GM12874 (cell line): ENCODE measurements at regions not wholly inside any gene's neighbourhood (a gene's known extent, or its start where the extent isn't known, plus 50 kb on each side); places are given as distances from the start of the nearest gene placed in this dataset.

Source experiments
- TF ChIP-seq, protein P1 (sequence below): IDR thresholded peaks from 2 replicates; pipeline ENCODE4 v1.5.1; 2011; ENCODE audit warnings: low read depth, mild to moderate bottlenecking, control low read depth, low read length, moderate library complexity; ENCODE audit not compliant: insufficient read depth

DNA sequence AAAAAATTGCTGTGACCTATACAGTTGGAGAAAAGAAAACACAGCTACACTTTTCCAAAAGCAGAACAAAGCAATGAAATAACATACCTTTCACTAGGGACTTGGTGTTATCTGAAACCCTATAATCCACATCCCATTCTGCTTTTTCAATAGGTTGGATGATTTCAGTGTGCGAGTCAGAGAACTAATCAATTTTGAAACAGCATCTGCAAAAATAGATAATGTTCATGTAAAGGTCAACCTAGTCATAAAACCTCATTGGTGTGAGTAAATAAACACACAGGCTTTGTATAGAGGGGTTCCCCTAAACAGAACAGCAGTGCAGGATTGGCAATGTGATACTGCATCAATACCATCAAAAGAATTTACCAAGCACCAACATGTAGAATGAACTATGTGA, 173.0 kb upstream of the G2E3 start:
- TF ChIP-seq, protein P1, sequence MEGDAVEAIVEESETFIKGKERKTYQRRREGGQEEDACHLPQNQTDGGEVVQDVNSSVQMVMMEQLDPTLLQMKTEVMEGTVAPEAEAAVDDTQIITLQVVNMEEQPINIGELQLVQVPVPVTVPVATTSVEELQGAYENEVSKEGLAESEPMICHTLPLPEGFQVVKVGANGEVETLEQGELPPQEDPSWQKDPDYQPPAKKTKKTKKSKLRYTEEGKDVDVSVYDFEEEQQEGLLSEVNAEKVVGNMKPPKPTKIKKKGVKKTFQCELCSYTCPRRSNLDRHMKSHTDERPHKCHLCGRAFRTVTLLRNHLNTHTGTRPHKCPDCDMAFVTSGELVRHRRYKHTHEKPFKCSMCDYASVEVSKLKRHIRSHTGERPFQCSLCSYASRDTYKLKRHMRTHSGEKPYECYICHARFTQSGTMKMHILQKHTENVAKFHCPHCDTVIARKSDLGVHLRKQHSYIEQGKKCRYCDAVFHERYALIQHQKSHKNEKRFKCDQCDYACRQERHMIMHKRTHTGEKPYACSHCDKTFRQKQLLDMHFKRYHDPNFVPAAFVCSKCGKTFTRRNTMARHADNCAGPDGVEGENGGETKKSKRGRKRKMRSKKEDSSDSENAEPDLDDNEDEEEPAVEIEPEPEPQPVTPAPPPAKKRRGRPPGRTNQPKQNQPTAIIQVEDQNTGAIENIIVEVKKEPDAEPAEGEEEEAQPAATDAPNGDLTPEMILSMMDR, result no peak

DNA sequence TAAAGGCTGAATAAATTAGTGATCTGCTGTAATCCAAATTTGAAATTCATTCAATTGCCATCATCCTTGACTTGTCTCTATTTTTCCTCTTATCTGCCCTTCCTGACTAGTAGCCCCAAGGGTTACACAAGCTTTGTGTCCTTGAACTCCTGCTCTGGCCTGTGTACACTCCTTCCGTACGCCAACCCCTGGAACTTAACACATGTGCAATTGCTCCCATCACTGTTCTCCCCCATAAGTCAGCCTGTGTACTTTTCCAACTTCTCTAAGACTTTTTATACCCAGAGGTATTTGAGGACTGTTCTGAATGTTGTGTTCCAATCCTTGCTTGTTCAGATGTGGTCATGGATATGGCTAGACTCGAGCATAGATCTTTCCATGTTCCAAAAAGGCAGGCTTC, 171.1 kb upstream of the G2E3 start:
- TF ChIP-seq, protein P1, result no peak

DNA sequence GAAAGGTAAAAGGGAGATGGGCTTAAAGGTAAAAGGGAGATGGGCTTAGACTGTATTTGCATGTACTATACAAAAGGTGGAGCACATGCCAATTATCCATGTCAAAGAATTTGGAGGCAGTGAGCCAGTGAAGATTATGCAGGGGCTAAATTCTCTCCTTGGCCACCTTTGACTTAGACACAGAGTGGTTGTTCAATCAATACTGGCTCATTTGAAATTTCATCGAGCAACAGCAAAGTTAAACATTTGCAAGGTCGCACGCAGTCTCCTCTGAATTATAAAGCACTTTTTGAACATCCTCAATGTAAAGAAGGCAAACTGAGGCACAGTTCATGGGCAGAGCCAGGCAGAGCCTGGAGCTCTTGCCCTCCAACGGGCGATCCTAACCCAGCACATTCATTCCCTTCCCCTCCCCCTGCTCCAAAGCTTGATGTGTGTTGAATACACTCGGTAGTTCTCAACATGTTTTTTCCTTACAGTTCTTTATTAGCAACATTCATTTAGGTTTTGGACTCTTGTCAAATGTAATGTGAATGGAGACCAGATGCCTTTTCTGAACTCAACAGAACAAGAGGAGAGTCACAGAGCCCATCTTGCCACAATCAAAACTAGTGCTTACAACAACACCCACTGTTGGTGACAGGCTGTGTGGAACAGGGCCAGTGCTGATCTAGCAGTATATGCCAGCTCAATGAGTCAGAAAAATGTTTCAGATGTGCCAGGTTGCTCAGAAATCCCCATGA, 169.7 kb upstream of the G2E3 start:
- TF ChIP-seq, protein P1, result no peak

DNA sequence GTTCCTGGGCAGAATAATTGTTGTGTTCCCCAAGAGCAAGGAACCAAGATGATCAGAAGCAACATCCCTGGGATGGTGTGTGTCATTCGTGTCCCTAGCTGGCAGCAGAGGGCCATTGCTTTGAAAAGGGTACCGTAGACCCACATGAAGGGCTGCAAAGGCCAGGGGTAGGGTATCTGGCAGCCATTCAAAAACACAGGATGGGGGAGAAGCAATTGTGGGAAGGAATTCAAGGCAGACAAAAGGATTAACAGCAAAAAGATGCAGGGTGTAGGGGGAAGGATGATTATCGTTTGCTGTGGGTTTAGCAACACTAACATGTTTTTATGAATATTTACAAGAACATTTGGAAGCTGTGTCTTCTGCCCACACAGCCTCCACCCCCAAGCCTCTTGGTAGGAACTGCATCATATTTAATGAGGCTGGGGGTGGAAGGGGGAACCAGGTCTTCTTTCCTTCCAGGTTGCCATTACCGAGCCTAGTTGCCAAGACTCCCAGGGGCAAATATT, 169.0 kb upstream of the G2E3 start:
- TF ChIP-seq, protein P1, result no peak

DNA sequence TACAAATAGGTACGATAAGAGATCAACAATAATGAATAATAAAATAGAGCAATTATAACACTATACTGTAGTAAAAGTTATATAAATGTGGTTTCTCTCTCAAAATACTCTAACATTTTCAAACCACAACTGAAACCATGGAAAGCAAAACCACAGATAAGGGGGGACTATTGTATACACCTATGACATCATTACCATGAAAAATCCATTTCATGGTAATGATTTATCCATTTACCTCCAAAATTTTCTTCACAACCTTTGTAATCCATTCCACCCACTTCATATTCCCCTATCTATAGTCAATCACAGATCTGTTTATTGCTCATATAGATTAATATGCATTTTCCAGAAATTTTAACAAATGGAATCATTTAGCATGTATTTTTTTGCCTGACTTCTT, 163.9 kb upstream of the G2E3 start:
- TF ChIP-seq, protein P1, result no peak

DNA sequence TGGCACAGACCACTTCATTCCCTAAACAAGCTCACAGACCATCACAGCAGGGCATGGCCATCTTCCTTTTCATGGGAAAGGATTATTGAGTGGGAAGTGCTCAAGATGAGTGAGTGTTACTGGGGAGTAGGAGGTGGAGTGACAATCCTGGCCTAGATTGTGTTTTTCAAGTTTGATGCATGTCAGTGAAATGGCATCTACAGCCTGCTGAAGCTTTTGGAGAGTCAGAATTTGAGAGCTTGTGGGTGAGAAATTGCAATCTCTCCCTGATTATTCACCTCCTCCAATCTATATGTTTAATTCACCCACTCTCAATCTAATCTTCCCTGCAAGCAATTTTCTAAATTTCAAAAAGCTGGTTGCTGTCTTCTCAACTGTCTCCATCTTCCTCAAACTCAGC, 156.1 kb upstream of the G2E3 start:
- TF ChIP-seq, protein P1, result no peak

DNA sequence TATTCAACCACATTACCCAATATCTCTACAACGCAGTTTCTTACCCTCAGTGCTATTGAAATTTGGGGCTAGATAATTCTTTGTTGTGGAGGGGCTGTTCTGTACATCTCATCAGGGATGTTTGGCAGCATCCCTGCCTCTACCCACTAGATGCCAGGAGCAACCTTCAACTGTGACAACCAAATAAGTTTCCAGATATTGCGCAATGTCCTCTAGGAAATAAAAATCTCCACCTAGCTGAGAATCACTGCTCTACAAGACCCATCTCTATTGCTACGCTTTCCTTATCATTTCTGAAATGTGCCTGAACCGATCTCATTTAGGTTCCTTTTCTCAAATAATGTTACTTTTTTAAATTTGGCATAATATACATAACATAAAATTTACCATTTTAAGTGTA, 155.2 kb upstream of the G2E3 start:
- TF ChIP-seq, protein P1, result no peak
